SK-N-SH (cell line): ENCODE measurements at regions not wholly inside any gene's neighbourhood (a gene's known extent, or its start where the extent isn't known, plus 50 kb on each side); places are given as distances from the start of the nearest gene placed in this dataset.
A peak's percentile ranks its signal among the peaks of the same experiment; 100 is the strongest.

Experiments used
- CTCF ChIA-PET: fragments of 300-600, 350-600 bp; formaldehyde crosslinking; extraction: SDS; loops from one replicate; lab custom pipeline; 2021; lab: Yijun Ruan, JAX
- POLR2A ChIA-PET: fragments of 350-600 bp; sonication (Branson Sonifier 250); formaldehyde crosslinking; extraction: SDS; loops from one replicate; lab custom pipeline; 2020; ENCODE audit warnings: antibody characterized with exemption, inconsistent platforms; lab: Yijun Ruan, JAX
- DNase-seq: peaks from one replicate; pipeline ENCODE4 v3.0.0; 2012
- H2AFZ ChIP-seq: fragments of 200-600 bp; sonication (generic); 2 replicates; pipeline ENCODE4 v1.8.1; 2016; ENCODE audit warnings: antibody characterized with exemption, mild to moderate bottlenecking, low read depth
- H3F3A ChIP-seq: fragments of 200-600 bp; sonication (generic); replicated peaks from 2 replicates; pipeline ENCODE3; 2016; ENCODE audit warnings: antibody characterized with exemption, mild to moderate bottlenecking; ENCODE audit not compliant: insufficient read depth
- H3K27ac ChIP-seq, 2 experiments: fragments of 200-500 bp in 1 of 2; fragments of 200-600 bp in 1 of 2; sonication (Bioruptor generic) in 1 of 2; sonication (generic), shearing (Covaris generic) in 1 of 2; 2 replicates each; pipeline versions ENCODE4 v1.5.1 to v1.6.1; 2014 to 2016; ENCODE audit warnings: low read depth in 2 of 2, inconsistent platforms in 1 of 2, low read length in 1 of 2, mild to moderate bottlenecking in 1 of 2, mixed read lengths in 1 of 2
- H3K27me3 ChIP-seq: fragments of 200-600 bp; sonication (generic), shearing (Covaris generic); 2 replicates; pipeline ENCODE4 v1.6.1; 2016; ENCODE audit warnings: mixed run types; ENCODE audit not compliant: insufficient read depth
- H3K36me3 ChIP-seq, 2 experiments: fragments of 200-500 bp in 1 of 2; fragments of 200-600 bp in 1 of 2; sonication (Bioruptor generic) in 1 of 2; sonication (generic) in 1 of 2; replicated peaks in 1 of 2; 2 replicates each; pipeline versions ENCODE3 to v1.5.1; 2014 to 2016; ENCODE audit warnings: low read length in 1 of 2, mild to moderate bottlenecking in 1 of 2; ENCODE audit not compliant: insufficient read depth in 2 of 2, control insufficient read depth in 1 of 2
- H3K4me1 ChIP-seq, 2 experiments: fragments of 200-500 bp in 1 of 2; fragments of 200-600 bp in 1 of 2; sonication (Bioruptor generic) in 1 of 2; sonication (generic), shearing (Covaris generic) in 1 of 2; 2 replicates each; pipeline versions ENCODE4 v1.5.1 to v1.6.1; 2014 to 2016; ENCODE audit warnings: low read depth in 1 of 2, low read length in 1 of 2, mixed run types in 1 of 2; ENCODE audit not compliant: insufficient read depth in 2 of 2, control insufficient read depth in 1 of 2
- H3K4me2 ChIP-seq: fragments of 200-600 bp; sonication (generic), shearing (Covaris generic); 2 replicates; pipeline ENCODE4 v1.6.1; 2017; ENCODE audit warnings: mixed run types
- H3K4me3 ChIP-seq, 2 experiments: fragments of 200-500 bp in 1 of 2; fragments of 200-600 bp in 1 of 2; sonication (Bioruptor generic) in 1 of 2; sonication (generic), shearing (Covaris generic) in 1 of 2; 2 replicates each; pipeline versions ENCODE4 v1.5.1 to v1.8.1; 2014 to 2016; ENCODE audit warnings: low read depth in 2 of 2, inconsistent platforms in 1 of 2, low read length in 1 of 2, mild to moderate bottlenecking in 1 of 2, mixed read lengths in 1 of 2, moderate library complexity in 1 of 2
- H3K79me2 ChIP-seq: fragments of 200-600 bp; sonication (generic); 2 replicates; pipeline ENCODE4 v1.8.1; 2017; ENCODE audit warnings: mild to moderate bottlenecking; ENCODE audit not compliant: insufficient read depth
- H3K9ac ChIP-seq: fragments of 200-600 bp; sonication (generic); 2 replicates; pipeline ENCODE4 v1.6.1; 2017; ENCODE audit warnings: mixed run types
- H3K9me2 ChIP-seq: fragments of 200-600 bp; sonication (generic); 2 replicates; pipeline ENCODE4 v1.6.1; 2017; ENCODE audit warnings: mixed run types
- H3K9me3 ChIP-seq: fragments of 200-600 bp; sonication (generic); 2 replicates; pipeline ENCODE4 v1.6.1; 2017; ENCODE audit warnings: mixed run types, mild to moderate bottlenecking, moderate library complexity
- H4K20me1 ChIP-seq: fragments of 200-600 bp; sonication (generic); 2 replicates; pipeline ENCODE4 v1.6.1; 2017; ENCODE audit warnings: mild to moderate bottlenecking, mixed run types; ENCODE audit not compliant: insufficient read depth
- CHD2 ChIP-seq: fragments of 150-350 bp; IDR thresholded peaks from 2 replicates; pipeline ENCODE4 v1.6.1; 2018; ENCODE audit warnings: low read length; ENCODE audit not compliant: partially characterized antibody
- FOXJ3 ChIP-seq: sonication (generic); formaldehyde crosslinking; IDR thresholded peaks from 2 replicates; pipeline ENCODE4 v1.5.1; 2020; ENCODE audit warnings: mild to moderate bottlenecking, missing genetic modification reagents
- FOXM1 ChIP-seq: IDR thresholded peaks from 2 replicates; pipeline ENCODE4 v1.4.0; 2012; ENCODE audit warnings: low read depth, mild to moderate bottlenecking
- GABPA ChIP-seq: IDR thresholded peaks from 2 replicates; pipeline ENCODE4 v1.4.0; 2012; ENCODE audit warnings: low read depth, mild to moderate bottlenecking
- JUND ChIP-seq: IDR thresholded peaks from 2 replicates; pipeline ENCODE4 v1.4.0; 2012
- RCOR1 ChIP-seq: fragments of 150-350 bp; IDR thresholded peaks from 2 replicates; pipeline ENCODE4 v1.6.1; 2017; ENCODE audit warnings: antibody characterized with exemption, low read length
- REST ChIP-seq: IDR thresholded peaks from 2 replicates; pipeline ENCODE4 v1.6.1; 2012; ENCODE audit warnings: mild to moderate bottlenecking, low read depth, low read length, moderate library complexity
- SMC3 ChIP-seq: IDR thresholded peaks from 2 replicates; pipeline ENCODE4 v1.6.1; 2012; ENCODE audit warnings: low read depth, low read length, improper control_type of control experiment
- USF2 ChIP-seq: fragments of 150-350 bp; IDR thresholded peaks from 2 replicates; pipeline ENCODE4 v1.6.1; 2017; ENCODE audit warnings: antibody characterized with exemption, low read length, low read depth, borderline replicate concordance
- WGBS: methylation state at CpG from one replicate; pipeline ENCODE4 v1.1.6; 2017; ENCODE audit warnings: low lambda C conversion rate; 5-methylcytosine and 5-hydroxymethylcytosine counted together

DNA sequence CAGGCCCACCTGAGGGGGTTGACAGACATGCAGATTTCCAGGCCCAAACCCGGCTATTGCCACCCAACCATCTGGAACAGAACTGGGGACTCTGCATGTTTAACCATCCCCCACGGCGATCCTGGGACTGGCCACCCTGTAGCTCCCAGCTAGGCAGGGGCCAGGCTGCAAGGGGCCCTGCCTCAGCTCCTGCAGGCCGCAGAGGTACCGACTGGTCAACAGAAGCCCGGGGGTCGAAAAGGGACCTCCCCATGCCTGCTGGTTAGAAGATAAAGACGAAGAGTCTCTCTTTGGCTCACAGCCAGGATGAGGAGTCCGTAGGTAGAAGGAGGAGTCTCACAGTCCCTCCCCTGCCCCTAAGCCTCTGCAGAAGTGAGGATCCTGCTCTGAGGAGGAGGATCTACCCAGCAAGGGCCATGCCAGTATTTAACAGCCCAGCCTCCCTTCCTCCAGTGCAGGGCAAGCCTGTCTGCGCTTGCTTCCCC, 223.4 kb upstream of the TNRC6C start:
- Histone ChIP-seq H3K9ac (no peak overlapping the region), H3K36me3 (no peaks in the 10 kb centered on the region), H3F3A (no peaks in the 10 kb centered on the region), H3K4me2 (peak overlapping the region; percentile 69), H3K9me2 (no peaks in the 10 kb centered on the region), H3K27ac (peak overlapping the region in 1 of 2 experiments; percentile 93; a peak in 2 of 4 replicates), H3K9me3 (no peaks in the 10 kb centered on the region), H3K27me3 (no peaks in the 10 kb centered on the region), H3K4me1 (peaks cover 12 to 35% of the 10 kb centered on the region in 2 experiments; a peak in 3 of 4 replicates), H2AFZ (no peak overlapping the region; the same call in 1 of the 2 replicates), H3K4me3 (no peak overlapping the region), H4K20me1 (no peaks in the 10 kb centered on the region), H3K79me2 (no peaks in the 10 kb centered on the region)
- CTCF ChIA-PET = interaction anchor here (0.6 to 4.3 kb wide), 20 partner anchors 11 to 334 kb away, joined by 3 to 26 read pairs (median 4); partner anchors contain the start of gene TNRC6C
- POLR2A ChIA-PET = interaction anchor here (0.9 to 3.4 kb wide), 11 partner anchors 9 to 306 kb away, joined by 3 to 25 read pairs (median 6); partner anchors contain the start of gene TNRC6C
- WGBS = 33% methylated on average over 10 of the region's 10 CpGs
- peak; percentile 80 for DNase-seq
- TF ChIP-seq REST (no peak), CHD2 (peak; percentile 35), SMC3 (peak; percentile 2; the same call in 1 of the 2 replicates)

DNA sequence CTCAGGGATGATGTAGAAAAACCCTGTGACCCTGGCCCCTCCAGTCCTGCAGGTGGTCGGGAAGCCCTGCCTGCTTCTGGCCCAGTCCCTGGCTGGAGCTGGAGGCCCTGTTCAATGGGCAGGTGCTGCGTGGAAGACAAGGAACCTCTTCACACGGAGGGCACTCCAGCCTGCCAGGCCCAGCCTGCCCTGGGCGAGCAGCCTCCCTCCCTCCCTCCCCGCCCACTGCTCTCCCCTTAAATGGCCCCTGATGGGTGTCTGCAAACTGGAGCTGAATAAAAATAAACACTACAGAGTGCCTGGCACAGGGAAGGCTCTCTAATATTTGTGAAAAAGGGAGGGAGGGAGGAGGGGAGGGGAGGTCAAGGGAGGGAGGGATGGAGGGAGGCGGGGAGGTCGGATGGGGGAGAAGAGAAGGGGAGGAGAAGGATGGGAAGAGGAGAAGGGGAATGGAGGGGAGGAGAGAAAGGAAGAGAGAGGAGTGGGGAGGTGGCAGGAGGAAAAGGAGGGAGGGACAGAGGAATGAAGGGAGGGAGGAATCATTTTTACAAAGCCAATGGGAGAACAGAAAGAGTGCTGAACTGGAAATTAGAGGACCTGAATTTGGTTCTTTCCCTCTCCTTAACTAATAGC, 222.8 kb upstream of the TNRC6C start:
- H3K4me2 ChIP-seq = peak overlapping the region; percentile 69
- H3K4me3 ChIP-seq = no peak overlapping the region
- POLR2A ChIA-PET = interaction anchor here (0.6 to 3.4 kb wide), 9 partner anchors 8 to 305 kb away, joined by 3 to 25 read pairs (median 6); partner anchors contain the start of gene TNRC6C
- no peaks in the 10 kb centered on the region for H3K36me3 ChIP-seq
- H3K79me2 ChIP-seq = no peaks in the 10 kb centered on the region
- no peaks in the 10 kb centered on the region for H3K9me3 ChIP-seq
- no peaks in the 10 kb centered on the region for H3F3A ChIP-seq
- no peak overlapping the region for H2AFZ ChIP-seq
- H4K20me1 ChIP-seq = no peaks in the 10 kb centered on the region
- CTCF ChIA-PET = interaction anchor here (1.0 to 4.3 kb wide), 13 partner anchors 11 to 284 kb away, joined by 3 to 26 read pairs (median 7); partner anchors contain the start of gene TNRC6C
- 46% methylated on average over 6 of the region's 7 CpGs for WGBS
- no peaks in the 10 kb centered on the region for H3K9me2 ChIP-seq
- no peaks in the 10 kb centered on the region for H3K27me3 ChIP-seq
- TF ChIP-seq USF2 = no peak
- TF ChIP-seq GABPA = no peak
- no peak for TF ChIP-seq REST
- TF ChIP-seq FOXJ3 (CRISPR knock-in tag) = peak; percentile 23; the same call in 1 of the 2 replicates
- no peak for TF ChIP-seq FOXM1
- no peak for TF ChIP-seq CHD2
- TF ChIP-seq SMC3 = 0 out of 2 replicates have a peak, but pooled peaks have one; percentile 2
- no peak for TF ChIP-seq RCOR1
- no peak for TF ChIP-seq JUND
- H3K27ac ChIP-seq = peak overlapping the region in 1 of 2 experiments; percentile 93; a peak in 2 of 4 replicates
- DNase-seq = peak; percentile 82
- H3K4me1 ChIP-seq = peaks cover 12 to 35% of the 10 kb centered on the region in 2 experiments; a peak in 3 of 4 replicates
- H3K9ac ChIP-seq = no peak overlapping the region
